Mesendoderm (in vitro differentiated cells): ENCODE measurements at regions not wholly inside any gene's neighbourhood (a gene's known extent, or its start where the extent isn't known, plus 50 kb on each side); places are given as distances from the start of the nearest gene placed in this dataset.
A peak's percentile ranks its signal among the peaks of the same experiment; 100 is the strongest.

Source experiments
- DNase-seq: peaks from one replicate; pipeline ENCODE4 v3.0.0; 2013
- H2AK5ac ChIP-seq: 2 replicates; pipeline ENCODE4 v1.6.1; 2013; ENCODE audit warnings: low read length, inconsistent platforms
- H2BK120ac ChIP-seq: 2 replicates; pipeline ENCODE4 v1.6.1; 2013; ENCODE audit warnings: low read depth, mild to moderate bottlenecking, low read length, moderate library complexity, mixed read lengths
- H2BK15ac ChIP-seq: replicated peaks from 2 replicates; pipeline ENCODE4 v1.6.1; 2013; ENCODE audit warnings: low read depth, mild to moderate bottlenecking, moderate library complexity
- H2BK5ac ChIP-seq: 2 replicates; pipeline ENCODE4 v1.6.1; 2013; ENCODE audit warnings: low read length, inconsistent platforms
- H3K18ac ChIP-seq: 2 replicates; pipeline ENCODE4 v1.6.1; 2013; ENCODE audit warnings: mild to moderate bottlenecking, low read length, mixed read lengths
- H3K23ac ChIP-seq: one replicate; pipeline ENCODE4 v1.6.1; 2013; ENCODE audit warnings: low read length
- H3K27ac ChIP-seq: 2 replicates; pipeline ENCODE4 v1.5.1; 2013; ENCODE audit warnings: low read depth, mild to moderate bottlenecking, inconsistent platforms, low read length, moderate library complexity
- H3K27me3 ChIP-seq: 2 replicates; pipeline ENCODE4 v1.6.1; 2013; ENCODE audit warnings: low read length, control low read depth, mild to moderate bottlenecking, inconsistent platforms; ENCODE audit not compliant: insufficient read depth, poor library complexity
- H3K36me3 ChIP-seq: 2 replicates; pipeline ENCODE4 v1.6.1; 2013; ENCODE audit warnings: low read length, inconsistent platforms; ENCODE audit not compliant: control insufficient read depth, insufficient read depth
- H3K4ac ChIP-seq: one replicate; pipeline ENCODE4 v1.6.1; 2013; ENCODE audit warnings: low read depth, mild to moderate bottlenecking, low read length, moderate library complexity
- H3K4me1 ChIP-seq: 2 replicates; pipeline ENCODE4 v1.6.1; 2013; ENCODE audit warnings: low read depth, low read length, inconsistent platforms; ENCODE audit not compliant: control insufficient read depth
- H3K4me2 ChIP-seq: 2 replicates; pipeline ENCODE4 v1.6.1; 2013; ENCODE audit warnings: low read length
- H3K4me3 ChIP-seq: 2 replicates; pipeline ENCODE4 v1.5.1; 2013; ENCODE audit warnings: mild to moderate bottlenecking, low read length
- H3K56ac ChIP-seq: one replicate; pipeline ENCODE4 v1.6.1; 2013; ENCODE audit warnings: low read length
- H3K79me1 ChIP-seq: 2 replicates; pipeline ENCODE4 v1.6.1; 2013; ENCODE audit warnings: low read length, inconsistent platforms
- H3K79me2 ChIP-seq: 2 replicates; pipeline ENCODE4 v1.6.1; 2013; ENCODE audit warnings: mild to moderate bottlenecking, low read length; ENCODE audit not compliant: control insufficient read depth, insufficient read depth
- H3K9ac ChIP-seq: 2 replicates; pipeline ENCODE4 v1.6.1; 2013; ENCODE audit warnings: low read length, inconsistent platforms
- H4K5ac ChIP-seq: one replicate; pipeline ENCODE4 v1.6.1; 2013; ENCODE audit warnings: low read length
- H4K8ac ChIP-seq: one replicate; pipeline ENCODE4 v1.6.1; 2013; ENCODE audit warnings: low read depth, mild to moderate bottlenecking, control low read depth, low read length, moderate library complexity
- WGBS: extraction: QIAGEN DNeasy Blood & Tissue Kit; methylation state at CpG from one replicate; pipeline ENCODE4 v1.1.7; 2013; ENCODE audit warnings: low lambda C conversion rate, missing lambda C conversion rate; ENCODE audit not compliant: insufficient coverage; ENCODE audit errors: extremely low coverage; 5-methylcytosine and 5-hydroxymethylcytosine counted together

GRCh38 chr6:80543151-80543550 is 436.7 kb downstream of the BCKDHB start:
- H4K8ac ChIP-seq: no peak overlapping the region
- no peaks in the 10 kb centered on the region for H3K79me2 ChIP-seq
- no peak overlapping the region for H3K56ac ChIP-seq
- no peak overlapping the region for H2BK120ac ChIP-seq
- no peaks in the 10 kb centered on the region for H3K4me1 ChIP-seq
- H2BK15ac ChIP-seq: no peak overlapping the region
- H4K5ac ChIP-seq: no peak overlapping the region
- H3K36me3 ChIP-seq: no peaks in the 10 kb centered on the region
- no peak overlapping the region for H3K18ac ChIP-seq
- no CpG with 5 or more reads among the region's 1 CpG for WGBS
- H3K4ac ChIP-seq: no peak overlapping the region
- no peak overlapping the region for H2AK5ac ChIP-seq
- no peak overlapping the region for H3K9ac ChIP-seq
- no peak overlapping the region for H3K4me2 ChIP-seq
- no peak overlapping the region for H3K4me3 ChIP-seq
- no peak overlapping the region for H3K27ac ChIP-seq
- no peaks in the 10 kb centered on the region for H3K27me3 ChIP-seq
- no peak overlapping the region for H3K23ac ChIP-seq
- no peak for DNase-seq
- H2BK5ac ChIP-seq: no peak overlapping the region
- no peaks in the 10 kb centered on the region for H3K79me1 ChIP-seq

- Histone ChIP-seq H3K4ac (no peak overlapping the region), H3K4me3 (no peak overlapping the region), H2BK15ac (no peak overlapping the region), H4K8ac (no peak overlapping the region), H3K23ac (no peak overlapping the region), H3K4me1 (no peaks in the 10 kb centered on the region), H3K79me2 (no peaks in the 10 kb centered on the region), H4K5ac (no peak overlapping the region), H3K56ac (no peak overlapping the region), H3K27me3 (no peaks in the 10 kb centered on the region), H3K4me2 (no peak overlapping the region), H3K18ac (no peak overlapping the region), H2BK5ac (no peak overlapping the region), H3K9ac (no peak overlapping the region), H3K79me1 (no peaks in the 10 kb centered on the region), H2AK5ac (no peak overlapping the region), H2BK120ac (no peak overlapping the region), H3K36me3 (no peaks in the 10 kb centered on the region), H3K27ac (no peak overlapping the region)
- WGBS: no CpG with 5 or more reads among the region's 3 CpGs
- DNase-seq: no peak
Measured at GRCh38 chr6:80541886-80542285, 435.4 kb downstream of the BCKDHB start.

DNA sequence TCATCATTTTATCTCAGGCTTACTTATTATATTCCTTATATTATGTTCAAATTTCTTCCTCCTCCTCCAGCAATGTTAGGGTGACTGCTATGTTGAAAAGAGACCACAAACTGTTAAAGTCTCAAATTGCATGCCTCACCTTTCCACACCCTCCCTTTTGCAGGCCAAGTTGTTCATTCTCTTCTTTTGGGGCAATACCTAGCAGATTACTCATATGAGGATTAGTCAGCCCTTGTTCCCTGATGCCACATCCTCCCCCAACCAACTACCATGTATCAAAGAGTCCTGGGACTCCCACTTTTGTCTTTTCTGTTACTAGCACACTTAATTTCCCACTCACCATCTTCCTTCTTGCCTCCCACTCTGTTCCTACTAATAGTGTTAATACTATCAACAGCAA is 434.7 kb downstream of the BCKDHB start:
- no peak overlapping the region for H3K4me3 ChIP-seq
- no peaks in the 10 kb centered on the region for H3K4me1 ChIP-seq
- no peak overlapping the region for H2BK5ac ChIP-seq
- no peak overlapping the region for H2AK5ac ChIP-seq
- no peaks in the 10 kb centered on the region for H3K36me3 ChIP-seq
- no peak overlapping the region for H3K27ac ChIP-seq
- no peak overlapping the region for H2BK15ac ChIP-seq
- H3K18ac ChIP-seq: no peak overlapping the region
- no peak overlapping the region for H3K23ac ChIP-seq
- H3K9ac ChIP-seq: no peak overlapping the region
- DNase-seq: peak; percentile 28
- no peak overlapping the region for H4K5ac ChIP-seq
- H3K56ac ChIP-seq: no peak overlapping the region
- H3K4ac ChIP-seq: no peak overlapping the region
- no peak overlapping the region for H4K8ac ChIP-seq
- no peak overlapping the region for H3K4me2 ChIP-seq
- H2BK120ac ChIP-seq: no peak overlapping the region
- H3K79me2 ChIP-seq: no peaks in the 10 kb centered on the region
- no peaks in the 10 kb centered on the region for H3K79me1 ChIP-seq
- no peaks in the 10 kb centered on the region for H3K27me3 ChIP-seq

DNA sequence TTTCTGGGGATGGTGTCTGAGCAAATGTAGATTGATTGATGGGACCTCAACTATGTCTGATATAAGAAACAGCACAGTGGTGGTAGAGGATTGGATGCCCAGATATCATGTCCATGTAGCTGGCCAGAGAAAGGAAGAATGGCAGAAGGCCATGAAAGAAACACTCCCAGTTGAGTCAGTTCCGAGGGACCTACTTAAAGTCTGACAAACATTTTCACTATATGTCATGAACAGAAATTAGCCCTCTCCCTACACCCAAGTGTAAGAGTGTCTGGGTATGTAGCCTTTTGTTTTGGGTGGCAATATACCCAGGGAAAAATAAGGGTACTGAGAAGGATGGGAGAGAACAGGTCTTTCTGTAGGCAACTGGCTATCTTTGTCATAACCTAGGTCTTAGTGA is 434.2 kb downstream of the BCKDHB start:
- Histone ChIP-seq H3K79me1 (no peaks in the 10 kb centered on the region), H2BK15ac (no peak overlapping the region), H3K4me2 (no peak overlapping the region), H3K56ac (no peak overlapping the region), H3K18ac (no peak overlapping the region), H3K4me1 (no peaks in the 10 kb centered on the region), H3K9ac (no peak overlapping the region), H3K27me3 (no peaks in the 10 kb centered on the region), H4K8ac (no peak overlapping the region), H3K4me3 (no peak overlapping the region), H3K23ac (no peak overlapping the region), H3K27ac (no peak overlapping the region), H2BK120ac (no peak overlapping the region), H2BK5ac (no peak overlapping the region), H3K79me2 (no peaks in the 10 kb centered on the region), H3K36me3 (no peaks in the 10 kb centered on the region), H4K5ac (no peak overlapping the region), H2AK5ac (no peak overlapping the region), H3K4ac (no peak overlapping the region)
- no CpG with 5 or more reads among the region's 1 CpG for WGBS
- DNase-seq: no peak

- H3K56ac ChIP-seq: no peak overlapping the region
- no peaks in the 10 kb centered on the region for H3K4me1 ChIP-seq
- H4K8ac ChIP-seq: no peak overlapping the region
- H3K18ac ChIP-seq: no peak overlapping the region
- H3K9ac ChIP-seq: no peak overlapping the region
- H2BK15ac ChIP-seq: no peak overlapping the region
- no peak overlapping the region for H4K5ac ChIP-seq
- no peak overlapping the region for H2AK5ac ChIP-seq
- no peak for DNase-seq
- H3K36me3 ChIP-seq: no peaks in the 10 kb centered on the region
- no peak overlapping the region for H3K27ac ChIP-seq
- no peaks in the 10 kb centered on the region for H3K27me3 ChIP-seq
- no peak overlapping the region for H3K4me3 ChIP-seq
- H3K79me1 ChIP-seq: no peaks in the 10 kb centered on the region
- no peak overlapping the region for H3K4ac ChIP-seq
- H3K23ac ChIP-seq: no peak overlapping the region
- no peak overlapping the region for H3K4me2 ChIP-seq
- no peaks in the 10 kb centered on the region for H3K79me2 ChIP-seq
- H2BK5ac ChIP-seq: no peak overlapping the region
- WGBS: no CpG with 5 or more reads among the region's 6 CpGs
- H2BK120ac ChIP-seq: no peak overlapping the region
Measured at GRCh38 chr6:80537118-80537972, 430.9 kb downstream of the BCKDHB start.
